Neural cell (in vitro differentiated cells): ENCODE measurements at regions not wholly inside any gene's neighbourhood (a gene's known extent, or its start where the extent isn't known, plus 50 kb on each side); places are given as distances from the start of the nearest gene placed in this dataset.

ENCODE experiments used
- H2AFZ ChIP-seq: fragments of 200-600, 300-800 bp; sonication (generic), shearing (Covaris generic); 2 replicates; pipeline ENCODE4 v1.6.0; 2014; ENCODE audit warnings: low read depth, mild to moderate bottlenecking, antibody characterized with exemption, low read length, moderate library complexity
- H3F3A ChIP-seq: fragments of 200-600 bp; shearing (Covaris generic); 2 replicates; pipeline ENCODE4 v1.6.1; 2016; ENCODE audit warnings: mild to moderate bottlenecking, moderate library complexity, mixed read lengths, antibody characterized with exemption, low read length; ENCODE audit not compliant: insufficient read depth, poor library complexity, severe bottlenecking
- H3K27ac ChIP-seq: fragments of 200-600, 300-800 bp; sonication (generic), shearing (Covaris generic); 2 replicates; pipeline ENCODE4 v1.5.1; 2014; ENCODE audit warnings: mild to moderate bottlenecking, low read length, moderate library complexity
- H3K27me3 ChIP-seq: fragments of 300-800, 200-600 bp; sonication (generic), shearing (Covaris generic); 2 replicates; pipeline ENCODE4 v1.6.0; 2014; ENCODE audit warnings: mild to moderate bottlenecking, low read depth, low read length, moderate library complexity; ENCODE audit not compliant: insufficient read depth
- H3K36me3 ChIP-seq: fragments of 300-800, 200-600 bp; sonication (generic), shearing (Covaris generic); 2 replicates; pipeline ENCODE4 v1.5.1; 2014; ENCODE audit warnings: mild to moderate bottlenecking, antibody characterized with exemption, low read length, moderate library complexity; ENCODE audit not compliant: insufficient read depth
- H3K4me2 ChIP-seq: fragments of 300-800, 200-600 bp; sonication (generic), shearing (Covaris generic); 2 replicates; pipeline ENCODE4 v1.6.0; 2014; ENCODE audit warnings: mild to moderate bottlenecking, low read length
- H3K4me3 ChIP-seq: fragments of 300-800, 200-600 bp; sonication (generic), shearing (Covaris generic); 2 replicates; pipeline ENCODE4 v1.5.1; 2014; ENCODE audit warnings: mild to moderate bottlenecking, low read length, moderate library complexity
- H3K79me2 ChIP-seq: fragments of 200-600 bp; shearing (Covaris generic); replicated peaks from 2 replicates; pipeline ENCODE4 v1.6.0; 2014; ENCODE audit warnings: mild to moderate bottlenecking, low read length, moderate library complexity; ENCODE audit not compliant: insufficient read depth
- H3K9ac ChIP-seq: fragments of 300-800, 200-600 bp; sonication (generic), shearing (Covaris generic); 2 replicates; pipeline ENCODE4 v1.6.1; 2016; ENCODE audit warnings: mild to moderate bottlenecking, low read length, mixed read lengths
- H3K9me2 ChIP-seq: fragments of 200-600 bp; shearing (Covaris generic); 2 replicates; pipeline ENCODE4 v1.6.1; 2016; ENCODE audit warnings: mild to moderate bottlenecking, low read length, mixed read lengths; ENCODE audit not compliant: insufficient read depth
- H3K9me3 ChIP-seq: fragments of 200-600, 300-800 bp; sonication (generic), shearing (Covaris generic); 2 replicates; pipeline ENCODE4 v1.6.1; 2016; ENCODE audit warnings: mild to moderate bottlenecking, mixed run types, low read length, moderate library complexity, mixed read lengths
- H4K20me1 ChIP-seq: fragments of 200-600 bp; shearing (Covaris generic); 2 replicates; pipeline ENCODE4 v1.6.1; 2016; ENCODE audit warnings: mild to moderate bottlenecking, mixed run types; ENCODE audit not compliant: insufficient read depth
- CTCF ChIP-seq: fragments of 450-650 bp; IDR thresholded peaks from 2 replicates; pipeline ENCODE4 v1.5.1; 2014; ENCODE audit warnings: antibody characterized with exemption, mild to moderate bottlenecking, moderate library complexity; ENCODE audit not compliant: poor library complexity, severe bottlenecking
- EP300 ChIP-seq: fragments of 450-650 bp; conservative IDR thresholded peaks from 2 replicates; pipeline ENCODE4 v1.6.1; 2014; ENCODE audit warnings: antibody characterized with exemption, mild to moderate bottlenecking, moderate library complexity; ENCODE audit not compliant: poor library complexity, severe bottlenecking
- EZH2 ChIP-seq: fragments of 200-600, 300-800 bp; shearing (Covaris generic), sonication (generic); IDR thresholded peaks from 2 replicates; pipeline ENCODE4 v1.6.1; 2014; ENCODE audit warnings: antibody characterized with exemption, low read length, borderline replicate concordance, mild to moderate bottlenecking; ENCODE audit not compliant: insufficient read depth, poor library complexity, severe bottlenecking
- MXI1 ChIP-seq: fragments of 450-650 bp; conservative IDR thresholded peaks from 2 replicates; pipeline ENCODE4 v1.6.1; 2014; ENCODE audit warnings: antibody characterized with exemption, mild to moderate bottlenecking; ENCODE audit not compliant: poor library complexity, severe bottlenecking
- POLR2AphosphoS5 ChIP-seq: IDR thresholded peaks from 2 replicates; pipeline ENCODE4 v1.6.1; 2012
- RAD21 ChIP-seq: fragments of 450-650 bp; conservative IDR thresholded peaks from 2 replicates; pipeline ENCODE4 v1.6.1; 2014; ENCODE audit warnings: antibody characterized with exemption, mild to moderate bottlenecking, moderate library complexity
- REST ChIP-seq: IDR thresholded peaks from 2 replicates; pipeline ENCODE4 v1.6.1; 2012; ENCODE audit warnings: borderline replicate concordance
- SMC3 ChIP-seq: fragments of 450-650 bp; conservative IDR thresholded peaks from 2 replicates; pipeline ENCODE4 v1.6.1; 2014; ENCODE audit warnings: antibody characterized with exemption, mild to moderate bottlenecking, moderate library complexity; ENCODE audit not compliant: poor library complexity
- TAF1 ChIP-seq: IDR thresholded peaks from 2 replicates; pipeline ENCODE4 v1.6.1; 2012; ENCODE audit warnings: low read depth

- H2AFZ ChIP-seq: no peak overlapping the region
These were observed 193.9 kb upstream of the SUCLG2 start for GRCh38 chr3:67848299-67848698.

GRCh38 chr3:67846166-67846565 lies 191.8 kb upstream of the SUCLG2 start:
- no peak overlapping the region for H3K9ac ChIP-seq
- no peak overlapping the region for H2AFZ ChIP-seq
- no peaks in the 10 kb centered on the region for H3K9me3 ChIP-seq
- H3K27ac ChIP-seq: no peak overlapping the region
- no peak overlapping the region for H3K4me3 ChIP-seq
- H3K9me2 ChIP-seq: no peaks in the 10 kb centered on the region
- no peaks in the 10 kb centered on the region for H3K79me2 ChIP-seq
- no peaks in the 10 kb centered on the region for H3K36me3 ChIP-seq
- H3F3A ChIP-seq: no peaks in the 10 kb centered on the region
- no peaks in the 10 kb centered on the region for H3K27me3 ChIP-seq
- TF ChIP-seq TAF1 (no peak), MXI1 (no peak), POLR2AphosphoS5 (no peak), REST (no peak), EZH2 (no peak), CTCF (no peak), SMC3 (no peak), EP300 (no peak), RAD21 (no peak)
- H3K4me2 ChIP-seq: no peak overlapping the region
- no peaks in the 10 kb centered on the region for H4K20me1 ChIP-seq

More at GRCh38 chr3:67848299-67848698, 193.9 kb upstream of the SUCLG2 start:
- Histone ChIP-seq H3K9me2 (no peaks in the 10 kb centered on the region), H3K27me3 (no peaks in the 10 kb centered on the region), H3K9ac (no peak overlapping the region), H3K79me2 (no peaks in the 10 kb centered on the region), H3K36me3 (no peaks in the 10 kb centered on the region), H3K4me3 (no peak overlapping the region), H3K4me2 (no peak overlapping the region), H4K20me1 (no peaks in the 10 kb centered on the region), H3F3A (no peaks in the 10 kb centered on the region), H3K27ac (no peak overlapping the region), H3K9me3 (no peaks in the 10 kb centered on the region)
- TF ChIP-seq RAD21: no peak
- TF ChIP-seq POLR2AphosphoS5: no peak
- no peak for TF ChIP-seq REST
- no peak for TF ChIP-seq TAF1
